ENCODE measurements at regions not wholly inside any gene's neighbourhood (a gene's known extent, or its start where the extent isn't known, plus 50 kb on each side); places are given as distances from the start of the nearest gene placed in this dataset.

DNA sequence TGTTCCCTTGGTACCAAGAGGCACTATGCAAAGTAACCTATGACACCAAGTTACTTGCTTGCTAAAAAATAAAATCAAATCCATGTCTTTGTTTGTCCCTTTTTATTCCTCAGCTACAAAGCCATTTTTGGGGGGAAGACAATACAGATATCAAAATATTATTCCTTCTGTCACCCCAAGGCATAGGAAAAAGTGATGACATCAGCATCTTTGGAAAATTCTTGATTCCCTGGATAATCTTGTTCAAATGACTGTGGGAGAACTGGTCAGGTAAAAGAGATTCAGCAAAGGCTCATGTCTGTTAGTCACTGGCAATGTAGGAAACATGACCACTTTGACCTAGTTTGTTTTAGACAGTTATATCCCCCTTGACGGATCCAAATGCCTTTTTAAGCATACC lies 373.1 kb downstream of the MAT2B start:
- Histone ChIP-seq H3K4me3 (ENCODE audit: control insufficient read depth in 2 of 3, extremely low read depth in 1 of 3, insufficient read depth in 2 of 3, low read depth in 1 of 3, low read length in 3 of 3) (no peak overlapping the region), H3K9ac (ENCODE audit: control insufficient read depth, extremely low read depth, insufficient read depth, low read length) (no peak overlapping the region), H2AFZ (ENCODE audit: control insufficient read depth, low read length) (no peak overlapping the region), H3K79me2 (ENCODE audit: control insufficient read depth, insufficient read depth, low read length) (no peaks in the 10 kb centered on the region), H3K9me3 (ENCODE audit: control insufficient read depth, low read depth, low read length) (no peaks in the 10 kb centered on the region), H3K27ac (ENCODE audit: control insufficient read depth, insufficient read depth, low read length) (no peak overlapping the region), H3K4me2 (ENCODE audit: control insufficient read depth, extremely low read depth, insufficient read depth, low read depth, low read length) (no peak overlapping the region), H3K4me1 (ENCODE audit: control insufficient read depth, extremely low read depth, insufficient read depth, low read length) (no peaks in the 10 kb centered on the region), H4K20me1 (ENCODE audit: control insufficient read depth, extremely low read depth, insufficient read depth, low read length) (no peaks in the 10 kb centered on the region), H3K9me1 (ENCODE audit: control insufficient read depth, extremely low read depth, insufficient read depth, low read length) (no peaks in the 10 kb centered on the region), H3K27me3 (ENCODE audit: control insufficient read depth, extremely low read depth, insufficient read depth, low read length) (no peaks in the 10 kb centered on the region), H3K36me3 (ENCODE audit: control insufficient read depth in 2 of 2, extremely low read depth in 1 of 2, insufficient read depth in 2 of 2, low read length in 2 of 2) (no peaks in the 10 kb centered on the region)
- no peak for DNase-seq (ENCODE audit: low read depth, low spot score)
- no peak for TF ChIP-seq EZH2 (IDR thresholded peaks at IDR 0.05; ENCODE audit: low read length)
- no peak for TF ChIP-seq CTCF (optimal IDR thresholded peaks at IDR 0.05 in 1 of 3, IDR thresholded peaks at IDR 0.05 in 1 of 3, conservative IDR thresholded peaks at IDR 0.05 in 1 of 3; ENCODE audit: extremely low read depth in 1 of 3, insufficient read depth in 2 of 3, low read length in 3 of 3)
- dilution Hi-C loops (cut with MboI; ENCODE audit: extremely low pct_ligation_motif_present, low sequenced_read_pairs): no loop called here
- no peak for FAIRE-seq

- no peaks in the 10 kb centered on the region for H3K4me1 ChIP-seq (ENCODE audit: control insufficient read depth, extremely low read depth, insufficient read depth, low read length)
- TF ChIP-seq EZH2 (IDR thresholded peaks at IDR 0.05; ENCODE audit: low read length): no peak
- TF ChIP-seq CTCF (optimal IDR thresholded peaks at IDR 0.05 in 1 of 3, IDR thresholded peaks at IDR 0.05 in 1 of 3, conservative IDR thresholded peaks at IDR 0.05 in 1 of 3; ENCODE audit: extremely low read depth in 1 of 3, insufficient read depth in 2 of 3, low read length in 3 of 3): no peak
- FAIRE-seq (no peak), DNase-seq (ENCODE audit: low read depth, low spot score) (no peak)
- H3K36me3 ChIP-seq (ENCODE audit: control insufficient read depth in 2 of 2, extremely low read depth in 1 of 2, insufficient read depth in 2 of 2, low read length in 2 of 2): no peaks in the 10 kb centered on the region
- H3K27ac ChIP-seq (ENCODE audit: control insufficient read depth, insufficient read depth, low read length): no peak overlapping the region
- H3K9ac ChIP-seq (ENCODE audit: control insufficient read depth, extremely low read depth, insufficient read depth, low read length): no peak overlapping the region
- H3K9me3 ChIP-seq (ENCODE audit: control insufficient read depth, low read depth, low read length): no peaks in the 10 kb centered on the region
- no peak overlapping the region for H3K4me2 ChIP-seq (ENCODE audit: control insufficient read depth, extremely low read depth, insufficient read depth, low read depth, low read length)
- H4K20me1 ChIP-seq (ENCODE audit: control insufficient read depth, extremely low read depth, insufficient read depth, low read length): no peaks in the 10 kb centered on the region
- H3K27me3 ChIP-seq (ENCODE audit: control insufficient read depth, extremely low read depth, insufficient read depth, low read length): no peaks in the 10 kb centered on the region
- H3K9me1 ChIP-seq (ENCODE audit: control insufficient read depth, extremely low read depth, insufficient read depth, low read length): no peaks in the 10 kb centered on the region
- no peak overlapping the region for H2AFZ ChIP-seq (ENCODE audit: control insufficient read depth, low read length)
- no peaks in the 10 kb centered on the region for H3K79me2 ChIP-seq (ENCODE audit: control insufficient read depth, insufficient read depth, low read length)
- H3K4me3 ChIP-seq (ENCODE audit: control insufficient read depth in 2 of 3, extremely low read depth in 1 of 3, insufficient read depth in 2 of 3, low read depth in 1 of 3, low read length in 3 of 3): no peak overlapping the region
- dilution Hi-C loops (cut with MboI; ENCODE audit: extremely low pct_ligation_motif_present, low sequenced_read_pairs): no loop called here
Measured at GRCh38 chr5:163880302-163880701, 374.9 kb downstream of the MAT2B start.

Measured in keratinocyte (primary cell).